ENCODE measurements at regions not wholly inside any gene's neighbourhood (a gene's known extent, or its start where the extent isn't known, plus 50 kb on each side); places are given as distances from the start of the nearest gene placed in this dataset.

DNA sequence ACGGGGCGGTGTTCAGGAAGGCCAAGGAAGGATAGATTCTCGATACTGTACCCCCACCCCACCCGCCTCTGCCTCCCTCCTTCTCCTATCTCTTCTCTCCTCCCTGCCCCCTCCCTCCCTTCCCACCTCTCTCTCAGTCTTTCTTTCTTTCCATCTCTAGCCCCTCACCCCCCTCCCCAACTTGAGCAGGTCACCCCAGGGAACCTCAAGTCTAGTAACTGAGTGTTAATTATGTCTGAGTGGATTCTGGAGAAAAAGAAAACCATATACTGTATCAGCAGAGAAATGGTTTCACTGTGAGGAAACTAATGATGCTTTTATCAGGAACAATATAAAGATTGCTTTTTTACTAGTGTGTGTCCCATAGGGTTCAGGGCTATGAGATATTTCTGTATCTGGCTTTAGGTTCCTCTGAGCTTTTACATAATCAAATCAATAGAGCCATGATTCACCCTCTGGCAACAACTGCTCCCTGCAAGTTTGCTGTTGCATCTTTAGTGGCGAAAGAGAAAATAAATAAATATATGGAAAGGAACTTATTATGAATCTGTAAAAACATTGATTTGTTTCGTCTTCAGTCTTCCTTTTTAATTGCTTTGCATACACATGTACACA lies 639.7 kb downstream of the CCDC171 start (continued):
- TF ChIP-seq CTCF (IDR thresholded peaks at IDR 0.05) (no peak), USF1 (CRISPR knock-in tag; IDR thresholded peaks at IDR 0.05) (no peak), CBFB (CRISPR knock-in tag; IDR thresholded peaks at IDR 0.05; ENCODE audit: low read depth) (no peak)
- TF ChIP-seq, protein P1, sequence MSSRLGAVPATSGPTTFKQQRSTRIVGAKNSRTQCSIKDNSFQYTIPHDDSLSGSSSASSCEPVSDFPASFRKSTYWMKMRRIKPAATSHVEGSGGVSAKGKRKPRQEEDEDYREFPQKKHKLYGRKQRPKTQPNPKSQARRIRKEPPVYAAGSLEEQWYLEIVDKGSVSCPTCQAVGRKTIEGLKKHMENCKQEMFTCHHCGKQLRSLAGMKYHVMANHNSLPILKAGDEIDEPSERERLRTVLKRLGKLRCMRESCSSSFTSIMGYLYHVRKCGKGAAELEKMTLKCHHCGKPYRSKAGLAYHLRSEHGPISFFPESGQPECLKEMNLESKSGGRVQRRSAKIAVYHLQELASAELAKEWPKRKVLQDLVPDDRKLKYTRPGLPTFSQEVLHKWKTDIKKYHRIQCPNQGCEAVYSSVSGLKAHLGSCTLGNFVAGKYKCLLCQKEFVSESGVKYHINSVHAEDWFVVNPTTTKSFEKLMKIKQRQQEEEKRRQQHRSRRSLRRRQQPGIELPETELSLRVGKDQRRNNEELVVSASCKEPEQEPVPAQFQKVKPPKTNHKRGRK (CRISPR knock-in tag; IDR thresholded peaks at IDR 0.05; ENCODE audit: borderline replicate concordance): no peak

- Mint-ChIP-seq H3K4me3 (no peak overlapping the region), H3K27me3 (ENCODE audit: low read depth) (no peaks in the 10 kb centered on the region), H3K9me3 (peaks cover 15% of the 10 kb centered on the region), H3K27ac (no peak overlapping the region), H3K4me1 (peaks cover 16% of the 10 kb centered on the region), H3K36me3 (peaks cover 9% of the 10 kb centered on the region)
- CTCF ChIA-PET: interaction anchor here (0.8 kb wide), 1 partner anchor 14 kb away, joined by 4 read pairs; no protein-coding TSS in a partner anchor
- POLR2A ChIA-PET: no interaction called here
- DNase-seq (ENCODE audit: low spot score) (no peak), ATAC-seq (no peak)
- TF ChIP-seq GRHL2 (CRISPR knock-in tag; IDR thresholded peaks at IDR 0.05; ENCODE audit: insufficient replicate concordance, severe bottlenecking) (no peak), ARID4B (CRISPR knock-in tag; IDR thresholded peaks at IDR 0.05; ENCODE audit: borderline replicate concordance) (no peak), ZNF219 (CRISPR knock-in tag; IDR thresholded peaks at IDR 0.05; ENCODE audit: borderline replicate concordance) (no peak), ZNF425 (CRISPR knock-in tag; conservative IDR thresholded peaks at IDR 0.05) (no peak), GABPB1 (CRISPR knock-in tag; IDR thresholded peaks at IDR 0.05) (no peak), ZNF138 (CRISPR knock-in tag; conservative IDR thresholded peaks at IDR 0.05) (no peak), AFF4 (CRISPR knock-in tag; IDR thresholded peaks at IDR 0.05; ENCODE audit: borderline replicate concordance) (no peak), CBFB (CRISPR knock-in tag; IDR thresholded peaks at IDR 0.05; ENCODE audit: low read depth) (no peak), PREB (CRISPR knock-in tag; IDR thresholded peaks at IDR 0.05; ENCODE audit: borderline replicate concordance) (no peak), HMGA2 (CRISPR knock-in tag; IDR thresholded peaks at IDR 0.05) (no peak)
- TF ChIP-seq, protein P2, sequence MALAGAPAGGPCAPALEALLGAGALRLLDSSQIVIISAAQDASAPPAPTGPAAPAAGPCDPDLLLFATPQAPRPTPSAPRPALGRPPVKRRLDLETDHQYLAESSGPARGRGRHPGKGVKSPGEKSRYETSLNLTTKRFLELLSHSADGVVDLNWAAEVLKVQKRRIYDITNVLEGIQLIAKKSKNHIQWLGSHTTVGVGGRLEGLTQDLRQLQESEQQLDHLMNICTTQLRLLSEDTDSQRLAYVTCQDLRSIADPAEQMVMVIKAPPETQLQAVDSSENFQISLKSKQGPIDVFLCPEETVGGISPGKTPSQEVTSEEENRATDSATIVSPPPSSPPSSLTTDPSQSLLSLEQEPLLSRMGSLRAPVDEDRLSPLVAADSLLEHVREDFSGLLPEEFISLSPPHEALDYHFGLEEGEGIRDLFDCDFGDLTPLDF (CRISPR knock-in tag; IDR thresholded peaks at IDR 0.05): no peak
- TF ChIP-seq, protein P3, sequence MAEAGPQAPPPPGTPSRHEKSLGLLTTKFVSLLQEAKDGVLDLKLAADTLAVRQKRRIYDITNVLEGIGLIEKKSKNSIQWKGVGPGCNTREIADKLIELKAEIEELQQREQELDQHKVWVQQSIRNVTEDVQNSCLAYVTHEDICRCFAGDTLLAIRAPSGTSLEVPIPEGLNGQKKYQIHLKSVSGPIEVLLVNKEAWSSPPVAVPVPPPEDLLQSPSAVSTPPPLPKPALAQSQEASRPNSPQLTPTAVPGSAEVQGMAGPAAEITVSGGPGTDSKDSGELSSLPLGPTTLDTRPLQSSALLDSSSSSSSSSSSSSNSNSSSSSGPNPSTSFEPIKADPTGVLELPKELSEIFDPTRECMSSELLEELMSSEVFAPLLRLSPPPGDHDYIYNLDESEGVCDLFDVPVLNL (CRISPR knock-in tag; IDR thresholded peaks at IDR 0.05; ENCODE audit: borderline replicate concordance, low read depth): no peak
Observed at GRCh38 chr9:16193066-16193465, 640.2 kb downstream of the CCDC171 start.
